GM21528 (cell line): ENCODE measurements at regions not wholly inside any gene's neighbourhood (a gene's known extent, or its start where the extent isn't known, plus 50 kb on each side); places are given as distances from the start of the nearest gene placed in this dataset.
"Not testable (repeated sequence)": the region's sequence is repeated elsewhere in the genome, so short reads cannot be mapped to it uniquely, and the experiment has no call there.

Experiments
- ATAC-seq: cut with Tn5 transposase; IDR thresholded peaks from one replicate; pipeline ENCODE4 v1.9.1; 2021; ENCODE audit warnings: mild to moderate bottlenecking, moderate library complexity; ENCODE audit not compliant: unreplicated experiment, low FRiP score

- no peak for ATAC-seq
Observed at GRCh38 chr11:115980337-115981103, 476.3 kb upstream of the CADM1 start.

DNA sequence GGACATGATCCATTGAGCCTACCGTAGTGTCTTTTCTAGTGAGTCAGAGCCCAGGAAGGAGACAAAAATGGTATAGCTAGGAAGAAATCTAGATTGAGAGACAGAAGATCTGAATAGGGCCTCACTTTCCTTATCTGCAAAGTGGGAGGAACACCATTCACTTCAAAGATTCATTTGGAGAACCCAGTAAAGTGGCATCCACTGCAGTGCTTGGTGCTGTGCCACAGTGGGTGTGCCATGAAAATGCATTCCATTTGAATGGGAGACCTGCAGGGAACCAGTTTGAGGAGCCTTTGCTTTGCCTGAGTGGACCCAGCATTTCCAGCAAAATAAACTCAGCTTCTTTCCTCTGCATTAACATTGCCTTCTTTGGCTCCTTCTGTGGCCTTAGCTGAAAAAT, 470.5 kb upstream of the CADM1 start:
- ATAC-seq: no peak

DNA sequence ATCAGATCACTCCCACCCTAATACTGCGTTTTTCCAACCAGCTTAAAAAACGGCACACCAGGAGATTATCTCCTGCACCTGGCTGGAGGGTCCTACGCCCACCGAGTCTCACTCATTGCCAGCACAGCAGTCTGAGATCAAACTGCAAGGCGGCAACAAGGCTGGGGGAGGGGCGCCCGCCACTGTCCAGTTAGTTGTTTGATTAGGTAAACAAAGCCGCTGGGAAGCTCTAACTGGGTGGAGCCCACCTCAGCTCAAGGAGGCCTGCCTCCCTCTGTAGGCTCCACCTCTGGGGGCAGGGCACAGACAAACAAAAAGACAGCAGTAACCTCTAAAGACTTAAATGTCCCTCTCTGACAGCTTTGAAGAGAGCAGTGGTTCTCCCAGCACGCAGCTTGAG, 463.0 kb upstream of the CADM1 start:
- ATAC-seq: not testable (repeated sequence)

- no peak for ATAC-seq
Observed at GRCh38 chr11:115965767-115966504, 461.7 kb upstream of the CADM1 start.

DNA sequence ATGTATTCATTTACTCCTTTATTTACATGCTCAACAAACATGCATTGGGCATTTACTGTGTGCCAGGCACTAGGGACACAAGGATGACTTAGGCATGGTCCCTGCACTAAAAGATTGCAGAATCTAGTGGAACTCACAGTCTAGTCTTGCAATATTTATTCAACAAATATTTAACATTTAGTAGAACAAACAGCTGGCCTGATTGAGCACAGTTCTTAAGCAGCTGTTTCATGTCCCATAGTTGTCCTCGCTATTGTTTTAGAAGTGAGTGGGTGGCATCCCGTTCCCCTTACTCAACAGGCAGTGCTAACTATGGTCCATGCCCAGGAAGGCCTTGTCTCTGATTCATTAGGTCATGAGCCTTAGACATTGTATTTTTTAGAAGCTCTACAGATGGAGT, 459.9 kb upstream of the CADM1 start:
- ATAC-seq: no peak

DNA sequence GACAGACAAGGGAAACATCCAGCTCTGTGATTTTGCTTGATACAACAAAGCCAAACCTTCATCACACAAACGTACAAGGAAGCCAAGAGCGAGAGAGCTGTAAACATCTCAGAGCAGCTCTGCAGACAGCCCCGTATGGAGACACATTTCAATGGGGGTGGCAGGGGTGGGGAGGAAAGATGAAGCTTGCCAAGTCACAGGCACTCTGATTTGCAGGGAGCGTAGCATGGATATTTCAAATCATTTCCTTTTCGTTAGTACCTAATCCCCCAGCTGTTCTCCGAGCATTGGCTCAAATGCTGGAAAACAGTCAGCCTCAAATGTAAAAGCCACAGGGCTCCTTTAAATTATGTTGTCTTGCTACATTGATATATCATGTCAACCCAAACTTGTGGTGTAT, 458.9 kb upstream of the CADM1 start:
- ATAC-seq: no peak

DNA sequence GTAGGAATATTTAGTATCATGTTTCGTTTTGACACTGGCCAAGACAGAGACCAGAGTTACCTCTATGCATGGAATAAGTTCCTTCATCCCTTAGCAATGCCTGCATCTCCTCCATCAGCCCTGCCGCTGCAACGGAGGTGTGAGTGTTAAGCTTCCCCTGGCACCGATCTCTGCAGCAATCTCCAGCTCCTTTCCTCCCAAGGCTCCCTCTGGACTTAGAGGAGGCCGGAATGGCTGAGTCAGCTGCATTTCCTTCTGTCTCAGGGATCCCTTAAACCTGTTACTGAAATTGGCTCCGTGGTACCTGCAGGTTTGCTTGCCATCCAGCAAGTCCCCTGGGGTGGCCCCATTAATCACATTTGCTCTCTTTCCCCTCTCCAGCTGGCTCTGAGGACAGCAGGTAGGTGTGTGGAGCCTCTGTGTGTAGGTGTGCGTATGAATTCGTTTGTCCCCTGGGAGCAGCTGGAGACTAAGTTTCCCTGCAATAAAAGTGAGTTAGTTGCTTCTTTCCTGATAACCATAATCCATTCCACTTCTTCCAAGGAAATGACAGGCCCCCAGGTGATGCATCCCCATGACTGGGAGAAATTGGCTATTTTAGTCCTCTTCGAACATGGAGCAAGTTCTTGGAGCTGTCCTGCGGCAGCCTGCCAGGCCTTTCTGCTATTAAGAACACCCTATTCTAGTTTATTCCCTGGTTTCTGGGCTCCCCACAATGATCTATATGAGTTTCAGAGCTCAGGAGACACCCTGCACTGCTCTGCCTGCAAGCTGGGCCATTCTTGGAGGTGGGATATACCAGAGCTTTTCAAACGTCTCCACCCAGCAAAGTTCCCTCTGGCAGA, 457.2 kb upstream of the CADM1 start:
- no peak for ATAC-seq

- ATAC-seq: no peak
Observed at GRCh38 chr11:115959081-115959486, 454.9 kb upstream of the CADM1 start.

DNA sequence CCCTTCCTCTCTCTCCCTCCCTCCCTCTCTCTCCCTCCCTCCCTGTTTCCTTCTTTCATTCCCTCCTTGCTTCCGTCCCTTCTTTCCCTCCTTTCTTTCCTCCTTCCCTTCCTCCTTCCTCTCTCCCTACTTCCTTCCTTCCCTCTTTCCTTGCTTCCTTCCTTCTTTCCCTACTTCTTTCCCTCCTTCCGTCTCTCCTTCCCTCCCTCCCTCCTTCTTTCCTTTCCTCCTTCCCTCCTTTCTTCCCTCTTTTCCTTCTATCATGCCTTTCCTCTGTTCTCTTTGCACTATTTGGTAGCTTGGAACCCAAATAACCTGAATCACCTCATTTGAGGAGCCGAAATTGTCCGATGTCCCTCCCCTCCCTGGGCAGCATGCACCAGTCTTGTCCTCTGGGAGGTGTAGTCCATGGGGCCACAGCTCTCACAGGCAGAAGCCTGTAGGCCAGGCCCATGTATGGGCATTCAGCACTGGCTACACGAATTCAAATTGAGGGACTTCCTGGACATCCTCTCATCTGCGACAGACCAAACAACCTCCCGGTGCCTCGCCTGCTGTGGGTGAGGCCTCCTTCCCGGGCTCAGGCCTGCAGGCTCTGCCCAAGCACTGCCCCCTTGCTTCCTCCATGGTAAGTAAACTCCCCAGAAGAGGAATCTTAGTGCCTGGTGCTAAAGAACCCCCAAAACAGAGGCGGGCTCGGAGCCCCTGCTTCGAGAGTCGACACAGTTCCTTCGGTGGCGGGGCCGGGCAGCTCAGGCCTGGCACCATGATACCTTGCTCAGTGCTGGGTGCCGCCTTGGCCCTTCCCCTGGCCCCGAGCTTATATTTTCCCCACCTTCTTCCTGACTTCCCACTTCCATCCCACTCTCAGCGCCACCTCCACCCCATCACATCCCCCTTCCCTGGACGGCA, 454.1 kb upstream of the CADM1 start:
- no peak for ATAC-seq

GRCh38 chr11:115955803-115956202, 451.6 kb upstream of the CADM1 start:
- ATAC-seq: no peak

GRCh38 chr11:115950660-115951059, 446.4 kb upstream of the CADM1 start:
- ATAC-seq: no peak

DNA sequence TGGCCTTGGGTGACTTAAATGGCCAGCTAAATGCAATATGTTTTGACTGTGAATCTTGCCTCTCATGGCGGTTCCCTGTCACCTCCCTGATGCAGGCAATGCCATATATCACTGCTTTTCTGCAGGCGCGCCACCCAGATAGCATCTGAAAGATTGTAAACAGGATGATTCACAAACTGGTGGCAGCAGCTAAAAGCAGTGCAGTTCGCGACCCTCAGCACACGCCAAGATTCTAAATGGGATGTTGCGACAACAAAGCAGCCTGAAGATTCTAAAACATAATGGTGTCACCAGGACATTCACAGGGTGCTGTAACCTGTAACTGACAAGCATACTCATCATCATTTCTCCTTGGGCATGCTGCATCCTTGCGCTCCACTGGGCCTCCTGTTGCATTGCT, 440.4 kb upstream of the CADM1 start:
- no peak for ATAC-seq

DNA sequence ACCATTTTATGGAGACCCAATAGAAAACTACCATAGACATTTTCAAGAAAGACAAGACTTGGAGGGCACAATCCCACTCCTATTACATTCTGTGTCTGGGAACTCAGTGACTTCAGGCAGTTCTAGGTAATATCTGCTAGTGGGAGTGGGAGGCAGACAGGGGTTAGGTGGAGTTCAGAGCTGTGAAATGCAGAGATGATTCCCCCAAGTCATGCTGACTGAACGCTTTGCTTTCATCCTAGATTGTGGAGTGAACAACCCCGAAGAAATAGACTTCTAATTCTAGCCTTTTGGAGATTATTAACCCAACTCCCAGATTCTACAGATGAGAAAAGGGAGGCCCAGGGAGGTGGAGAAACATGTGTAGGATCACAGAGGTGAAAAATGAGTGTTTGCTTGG, 437.8 kb upstream of the CADM1 start:
- no peak for ATAC-seq

- ATAC-seq: no peak
Observed at GRCh38 chr11:115941481-115941993, 437.3 kb upstream of the CADM1 start.

DNA sequence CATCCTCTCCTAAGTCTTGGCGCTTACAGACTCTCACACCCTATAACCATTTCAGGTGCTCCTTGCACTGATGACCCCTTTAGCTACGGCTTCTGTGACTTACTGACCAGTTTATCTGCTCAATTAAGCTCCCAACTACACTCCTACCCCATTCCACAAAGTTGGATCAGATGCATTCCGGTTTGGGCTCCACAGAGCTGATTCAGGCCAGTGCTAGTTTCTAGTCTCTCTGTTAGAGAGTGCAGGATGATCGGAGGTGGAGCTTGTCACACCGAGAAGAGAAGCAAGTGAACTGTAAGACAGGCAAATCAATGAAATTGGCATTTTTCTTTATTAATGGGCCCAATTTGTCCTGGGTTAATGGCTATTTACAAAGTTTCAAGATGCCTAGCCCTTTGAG, 436.8 kb upstream of the CADM1 start:
- no peak for ATAC-seq

DNA sequence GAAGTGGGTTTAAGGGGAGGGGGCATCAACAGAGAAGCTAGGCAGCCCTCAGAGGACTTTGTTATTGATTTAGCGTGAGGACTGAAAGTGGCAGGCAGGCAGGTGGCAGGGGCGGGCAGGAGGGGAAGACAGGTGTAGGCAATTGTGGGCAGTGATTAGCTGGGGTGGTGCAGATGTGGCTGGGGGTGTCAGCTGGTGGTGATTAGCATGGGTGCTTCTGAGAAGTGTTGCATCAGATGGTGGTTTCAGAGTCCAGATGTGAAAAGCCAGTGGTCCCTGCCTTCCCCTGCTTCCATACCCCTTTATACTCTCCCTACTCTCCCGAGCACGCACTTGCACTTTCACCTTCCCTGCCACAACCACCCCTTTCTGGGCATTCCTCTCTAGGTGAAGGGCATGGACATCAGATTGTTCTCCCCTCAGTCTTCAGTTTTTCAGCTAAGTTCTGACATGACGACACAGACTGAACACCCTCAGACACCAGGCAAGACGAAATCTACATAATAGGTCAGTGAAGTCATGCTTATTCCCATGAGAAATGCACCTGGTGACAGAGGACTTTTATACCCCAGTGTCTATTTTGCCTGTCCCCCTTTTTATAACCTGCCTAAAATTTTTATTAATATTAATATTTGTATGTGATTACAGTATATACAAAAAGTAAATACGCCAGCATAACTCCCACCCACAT, 435.7 kb upstream of the CADM1 start:
- ATAC-seq: no peak

DNA sequence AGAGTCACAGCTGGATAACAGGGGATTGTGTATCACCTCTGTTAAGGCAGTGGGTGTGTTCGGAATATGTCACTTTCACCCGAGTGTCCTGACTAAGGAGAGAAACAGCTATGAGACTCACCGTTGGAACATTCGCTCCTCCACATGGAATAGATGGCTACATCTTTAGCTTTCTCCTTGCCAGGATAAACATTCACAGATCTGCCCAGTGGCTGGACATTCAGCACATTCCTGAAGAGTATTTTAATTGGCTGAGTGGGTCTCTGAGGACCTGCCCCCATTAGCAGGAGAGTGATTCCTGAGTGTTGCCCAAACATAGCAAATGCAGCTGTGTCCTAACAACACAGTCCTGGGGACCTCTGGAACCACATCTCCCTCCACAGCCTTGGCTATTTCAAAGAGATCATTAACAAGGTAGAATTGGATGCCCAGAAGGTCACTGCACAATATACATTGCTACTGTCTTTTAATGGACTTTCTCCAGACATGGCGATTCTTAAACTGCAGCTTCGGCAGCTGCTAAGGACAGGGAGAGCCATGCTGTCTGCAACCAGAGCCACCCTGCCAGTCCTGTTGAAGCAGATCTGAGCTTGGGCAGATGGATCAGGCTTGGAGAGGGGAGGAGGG, 435.0 kb upstream of the CADM1 start:
- no peak for ATAC-seq

- no peak for ATAC-seq
Observed at GRCh38 chr11:115933564-115933963, 429.3 kb upstream of the CADM1 start.

DNA sequence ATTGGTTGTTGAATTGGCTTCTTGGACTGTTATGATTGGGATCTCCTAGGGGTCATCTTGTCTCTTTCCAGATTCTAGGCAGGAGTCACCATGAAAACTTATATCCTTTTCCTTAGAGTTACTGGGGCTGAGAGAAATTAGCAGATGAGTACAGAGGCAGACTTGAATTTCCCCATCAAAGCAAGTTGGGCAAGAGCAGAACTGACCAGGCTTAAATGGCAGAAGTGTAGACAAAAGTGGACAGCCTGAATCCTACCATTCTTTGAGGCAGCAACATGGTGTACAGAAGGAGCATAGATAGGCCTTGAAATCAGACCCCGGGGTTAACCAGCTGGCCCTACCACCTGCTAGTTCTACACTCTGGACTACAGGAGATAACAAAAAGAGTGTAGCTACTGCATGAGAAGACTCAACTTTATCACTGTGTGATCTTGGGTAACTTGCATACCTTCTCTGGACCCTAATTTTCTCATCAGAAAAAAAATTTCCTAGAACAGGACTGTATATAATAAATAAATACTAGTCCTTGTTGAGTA, 427.4 kb upstream of the CADM1 start:
- ATAC-seq: no peak
